Transverse colon (tissue), 4 donors: ENCODE measurements at regions not wholly inside any gene's neighbourhood (a gene's known extent, or its start where the extent isn't known, plus 50 kb on each side); places are given as distances from the start of the nearest gene placed in this dataset.

Experiments used
- CTCF ChIP-seq, 5 experiments: fragments of 200-600 bp in 3 of 5; fragments of 450-650 bp in 2 of 5; sonication (generic) in 3 of 5; IDR thresholded peaks; 1 replicate in 2 of 5; 2 replicates in 3 of 5; pipeline ENCODE4 v1.5.1; 2016 to 2017; ENCODE audit warnings: antibody characterized with exemption in 5 of 5, inconsistent platforms in 3 of 5, mild to moderate bottlenecking in 2 of 5, moderate library complexity in 1 of 5
- EP300 ChIP-seq: sonication (generic); formaldehyde crosslinking; IDR thresholded peaks from one replicate; pipeline ENCODE4 v1.6.1; 2017; ENCODE audit warnings: antibody characterized with exemption, low read depth
- POLR2A ChIP-seq: fragments of 450-650 bp; IDR thresholded peaks from one replicate; pipeline ENCODE4 v1.6.1; 2016; ENCODE audit warnings: antibody characterized with exemption, mild to moderate bottlenecking, moderate library complexity
- POLR2AphosphoS5 ChIP-seq, 3 donors: sonication (generic); formaldehyde crosslinking; IDR thresholded peaks; one replicate each; pipeline ENCODE4 v1.6.1; 2016; ENCODE audit warnings: antibody characterized with exemption in 3 of 3

GRCh38 chr2:107556038-107556627 is 270.6 kb upstream of the RGPD4 start:
- no peak for TF ChIP-seq CTCF (IDR thresholded peaks at IDR 0.05)
- TF ChIP-seq EP300, result no peak
- TF ChIP-seq POLR2A, result no peak
- TF ChIP-seq POLR2AphosphoS5 (IDR thresholded peaks at IDR 0.05), result no peak
